Effector memory CD8-positive, alpha-beta T cell (primary cell): ENCODE measurements at regions not wholly inside any gene's neighbourhood (a gene's known extent, or its start where the extent isn't known, plus 50 kb on each side); places are given as distances from the start of the nearest gene placed in this dataset.

Source experiments
- ATAC-seq: fragments of 150-1000 bp; cut with Tn5 transposase; replicated peaks from 2 replicates; pipeline ENCODE4 v1.10.0; 2021; ENCODE audit warnings: mild to moderate bottlenecking, moderate library complexity
- DNase-seq, 3 experiments: peaks; one replicate each; pipeline ENCODE4 v3.0.0; 2021
- H3K27ac Mint-ChIP-seq, 2 donors: one replicate each; pipeline ENCODE4 v1.8.0; 2022; ENCODE audit warnings: mild to moderate bottlenecking in 2 of 2, mixed read lengths in 2 of 2, moderate library complexity in 2 of 2
- H3K27me3 Mint-ChIP-seq, 2 donors: one replicate each; pipeline ENCODE4 v1.8.0; 2022; ENCODE audit warnings: mixed read lengths in 2 of 2
- H3K36me3 Mint-ChIP-seq: one replicate; pipeline ENCODE4 v1.8.0; 2022; ENCODE audit warnings: mild to moderate bottlenecking, moderate library complexity, mixed read lengths; ENCODE audit not compliant: insufficient read depth
- H3K4me1 Mint-ChIP-seq, 2 donors: one replicate each; pipeline ENCODE4 v1.8.0; 2022; ENCODE audit warnings: low read depth in 2 of 2, mixed read lengths in 2 of 2
- H3K4me3 Mint-ChIP-seq, 2 donors: one replicate each; pipeline ENCODE4 v1.8.0; 2022; ENCODE audit warnings: mild to moderate bottlenecking in 2 of 2, mixed read lengths in 2 of 2, moderate library complexity in 2 of 2
- H3K9me3 Mint-ChIP-seq, 2 donors: one replicate each; pipeline ENCODE4 v1.8.0; 2022; ENCODE audit warnings: mixed read lengths in 2 of 2

GRCh38 chr3:159548675-159549335 lies 439.8 kb upstream of the IL12A start:
- Mint-ChIP-seq H3K27me3 (no peaks in the 10 kb centered on the region), H3K9me3 (peaks cover 0 to 4% of the 10 kb centered on the region in 2 donors), H3K36me3 (no peaks in the 10 kb centered on the region), H3K4me3 (no peak overlapping the region), H3K27ac (no peak overlapping the region), H3K4me1 (no peaks in the 10 kb centered on the region)
- ATAC-seq = no peak
- no peak for DNase-seq

GRCh38 chr3:159555205-159555604 lies 433.4 kb upstream of the IL12A start:
- DNase-seq = no peak
- Mint-ChIP-seq H3K27ac (no peak overlapping the region), H3K4me1 (no peaks in the 10 kb centered on the region), H3K36me3 (no peaks in the 10 kb centered on the region), H3K9me3 (peaks cover 6 to 9% of the 10 kb centered on the region in 2 donors), H3K4me3 (no peak overlapping the region), H3K27me3 (no peaks in the 10 kb centered on the region)
- ATAC-seq = no peak

GRCh38 chr3:159559771-159560170 lies 428.9 kb upstream of the IL12A start:
- Mint-ChIP-seq H3K4me1 (no peaks in the 10 kb centered on the region), H3K4me3 (no peak overlapping the region), H3K27me3 (no peaks in the 10 kb centered on the region), H3K36me3 (no peaks in the 10 kb centered on the region), H3K27ac (no peak overlapping the region), H3K9me3 (peaks cover 2% of the 10 kb centered on the region in 2 donors)
- ATAC-seq (no peak), DNase-seq (no peak)

- Mint-ChIP-seq H3K27me3 (no peaks in the 10 kb centered on the region), H3K4me3 (no peak overlapping the region), H3K4me1 (no peaks in the 10 kb centered on the region), H3K9me3 (peaks cover 0 to 2% of the 10 kb centered on the region in 2 donors), H3K36me3 (no peaks in the 10 kb centered on the region), H3K27ac (no peak overlapping the region)
- ATAC-seq (no peak), DNase-seq (no peak)
Observed at GRCh38 chr3:159560214-159560979, 428.2 kb upstream of the IL12A start.

GRCh38 chr3:159565313-159565712 lies 423.3 kb upstream of the IL12A start:
- Mint-ChIP-seq H3K4me3 (no peak overlapping the region), H3K4me1 (no peaks in the 10 kb centered on the region), H3K36me3 (no peaks in the 10 kb centered on the region), H3K27me3 (no peaks in the 10 kb centered on the region), H3K9me3 (peaks cover 0 to 3% of the 10 kb centered on the region in 2 donors), H3K27ac (no peak overlapping the region)
- DNase-seq = no peak
- ATAC-seq = no peak

- H3K9me3 Mint-ChIP-seq = no peaks in the 10 kb centered on the region
- DNase-seq (no peak), ATAC-seq (no peak)
- no peak overlapping the region for H3K4me3 Mint-ChIP-seq
- no peak overlapping the region for H3K27ac Mint-ChIP-seq
- no peaks in the 10 kb centered on the region for H3K36me3 Mint-ChIP-seq
- no peaks in the 10 kb centered on the region for H3K4me1 Mint-ChIP-seq
- no peaks in the 10 kb centered on the region for H3K27me3 Mint-ChIP-seq
Observed at GRCh38 chr3:159583662-159584061, 405.0 kb upstream of the IL12A start.

GRCh38 chr3:159584421-159584820 lies 404.2 kb upstream of the IL12A start:
- Mint-ChIP-seq H3K27me3 (no peaks in the 10 kb centered on the region), H3K9me3 (no peaks in the 10 kb centered on the region), H3K36me3 (no peaks in the 10 kb centered on the region), H3K4me1 (no peaks in the 10 kb centered on the region), H3K27ac (no peak overlapping the region), H3K4me3 (no peak overlapping the region)
- DNase-seq (no peak), ATAC-seq (no peak)

GRCh38 chr3:159586571-159587202 lies 401.9 kb upstream of the IL12A start:
- H3K9me3 Mint-ChIP-seq = peaks cover 0 to 7% of the 10 kb centered on the region in 2 donors

GRCh38 chr3:159593927-159594605 lies 394.6 kb upstream of the IL12A start:
- peaks cover 13 to 22% of the 10 kb centered on the region in 2 donors for H3K9me3 Mint-ChIP-seq
- DNase-seq = no peak
- H3K4me3 Mint-ChIP-seq = no peak overlapping the region
- ATAC-seq = no peak
- no peak overlapping the region for H3K27ac Mint-ChIP-seq
- H3K27me3 Mint-ChIP-seq = no peaks in the 10 kb centered on the region
- H3K4me1 Mint-ChIP-seq = no peaks in the 10 kb centered on the region
- no peaks in the 10 kb centered on the region for H3K36me3 Mint-ChIP-seq

More at GRCh38 chr3:159586571-159587202, 401.9 kb upstream of the IL12A start:
- Mint-ChIP-seq H3K27ac (no peak overlapping the region), H3K36me3 (no peaks in the 10 kb centered on the region), H3K4me3 (no peak overlapping the region), H3K4me1 (no peaks in the 10 kb centered on the region), H3K27me3 (no peaks in the 10 kb centered on the region)
- DNase-seq (no peak), ATAC-seq (no peak)

GRCh38 chr3:159600291-159600690 lies 388.3 kb upstream of the IL12A start:
- Mint-ChIP-seq H3K27me3 (no peaks in the 10 kb centered on the region), H3K4me1 (no peaks in the 10 kb centered on the region), H3K36me3 (no peaks in the 10 kb centered on the region), H3K4me3 (no peak overlapping the region), H3K27ac (no peak overlapping the region), H3K9me3 (peaks cover 7 to 8% of the 10 kb centered on the region in 2 donors)
- no peak for DNase-seq
- no peak for ATAC-seq

GRCh38 chr3:159604151-159604581 lies 384.5 kb upstream of the IL12A start:
- H3K4me3 Mint-ChIP-seq = no peak overlapping the region
- DNase-seq = no peak
- H3K36me3 Mint-ChIP-seq = no peaks in the 10 kb centered on the region
- H3K27me3 Mint-ChIP-seq = no peaks in the 10 kb centered on the region
- no peak overlapping the region for H3K27ac Mint-ChIP-seq
- H3K4me1 Mint-ChIP-seq = no peaks in the 10 kb centered on the region
- ATAC-seq = no peak
- H3K9me3 Mint-ChIP-seq = peaks cover 3 to 9% of the 10 kb centered on the region in 2 donors

- Mint-ChIP-seq H3K4me1 (no peaks in the 10 kb centered on the region), H3K9me3 (peaks cover under 1 to 9% of the 10 kb centered on the region in 2 donors), H3K27ac (no peak overlapping the region), H3K36me3 (no peaks in the 10 kb centered on the region), H3K27me3 (no peaks in the 10 kb centered on the region), H3K4me3 (no peak overlapping the region)
- ATAC-seq = no peak
- no peak for DNase-seq
Observed at GRCh38 chr3:159605101-159605500, 383.5 kb upstream of the IL12A start.

GRCh38 chr3:159605776-159606175 lies 382.9 kb upstream of the IL12A start:
- no peaks in the 10 kb centered on the region for H3K27me3 Mint-ChIP-seq
- H3K4me1 Mint-ChIP-seq = no peaks in the 10 kb centered on the region
- no peak overlapping the region for H3K4me3 Mint-ChIP-seq
- H3K9me3 Mint-ChIP-seq = peaks cover 0 to 9% of the 10 kb centered on the region in 2 donors
- no peak for DNase-seq
- ATAC-seq = no peak
- H3K27ac Mint-ChIP-seq = no peak overlapping the region
- no peaks in the 10 kb centered on the region for H3K36me3 Mint-ChIP-seq
